PC-9 (cell line): ENCODE measurements at regions not wholly inside any gene's neighbourhood (a gene's known extent, or its start where the extent isn't known, plus 50 kb on each side); places are given as distances from the start of the nearest gene placed in this dataset.

Experiments
- BruUV-seq: library from RNA; stranded (reverse); fragments of 400-500 nt; replicated peaks from 2 replicates; lab custom pipeline; 2021; lab: Mats Ljungman, UMichigan
- CTCF ChIA-PET: fragments of 300-600 bp; sonication (Branson Sonifier 250); formaldehyde crosslinking; loops from one replicate; lab custom pipeline; 2022; ENCODE audit warnings: antibody characterized with exemption; lab: Charles Lee
- POLR2A ChIA-PET: fragments of 300-600 bp; sonication (Branson Sonifier 250); formaldehyde crosslinking; loops from one replicate; lab custom pipeline; 2022; ENCODE audit warnings: antibody characterized with exemption; ENCODE audit not compliant: unreplicated experiment; lab: Charles Lee
- DNase-seq, 2 experiments: peaks; one replicate each; pipeline versions ENCODE4 v3.0.0 to v3.0.0-alpha.2; 2015 to 2022; ENCODE audit warnings: mixed read lengths in 1 of 2
- H2AFZ ChIP-seq: fragments of 200-600 bp; sonication (generic); 2 replicates; pipeline ENCODE4 v1.8.1; 2017; ENCODE audit warnings: antibody characterized with exemption
- H3F3A ChIP-seq: fragments of 200-600 bp; sonication (generic); 2 replicates; pipeline ENCODE4 v1.8.1; 2017; ENCODE audit warnings: antibody characterized with exemption, mild to moderate bottlenecking, low read depth; ENCODE audit not compliant: insufficient read depth
- H3K27ac ChIP-seq: fragments of 200-600 bp; sonication (generic); 2 replicates; pipeline ENCODE4 v1.6.1; 2016; ENCODE audit warnings: mixed run types
- H3K27me3 ChIP-seq: fragments of 200-600 bp; sonication (generic); 2 replicates; pipeline ENCODE4 v1.6.1; 2016; ENCODE audit warnings: low read depth, mixed run types; ENCODE audit not compliant: insufficient read depth
- H3K36me3 ChIP-seq: fragments of 200-600 bp; sonication (generic); 2 replicates; pipeline ENCODE4 v1.6.1; 2016; ENCODE audit warnings: low read depth, mixed run types
- H3K4me1 ChIP-seq: fragments of 200-600 bp; sonication (generic); replicated peaks from 2 replicates; pipeline ENCODE4 v1.6.1; 2016; ENCODE audit warnings: mixed run types; ENCODE audit not compliant: insufficient read depth
- H3K4me2 ChIP-seq: fragments of 200-600 bp; sonication (generic); 2 replicates; pipeline ENCODE4 v1.6.1; 2017; ENCODE audit warnings: mixed run types
- H3K4me3 ChIP-seq: fragments of 200-600 bp; sonication (generic); 2 replicates; pipeline ENCODE4 v1.6.1; 2016; ENCODE audit warnings: mixed run types
- H3K79me2 ChIP-seq: fragments of 200-600 bp; sonication (generic); 2 replicates; pipeline ENCODE4 v1.6.1; 2017; ENCODE audit warnings: low read depth, mixed run types
- H3K9me2 ChIP-seq: fragments of 200-600 bp; sonication (generic); 2 replicates; pipeline ENCODE4 v1.8.1; 2017; ENCODE audit warnings: mild to moderate bottlenecking; ENCODE audit not compliant: insufficient read depth
- H3K9me3 ChIP-seq: fragments of 200-600 bp; sonication (generic); 2 replicates; pipeline ENCODE4 v1.8.1; 2016; ENCODE audit warnings: low read depth; ENCODE audit not compliant: insufficient read depth
- H4K20me1 ChIP-seq: fragments of 200-600 bp; sonication (generic); 2 replicates; pipeline ENCODE4 v1.8.1; 2017; ENCODE audit not compliant: insufficient read depth
- CTCF ChIP-seq: fragments of 200-600 bp; sonication (generic); conservative IDR thresholded peaks from 2 replicates; pipeline ENCODE4 v1.6.1; 2017; ENCODE audit warnings: mixed run types, antibody characterized with exemption, mild to moderate bottlenecking, moderate library complexity
- EZH2 ChIP-seq: fragments of 200-600 bp; sonication (generic); IDR thresholded peaks from 2 replicates; pipeline ENCODE4 v1.8.0; 2017; ENCODE audit warnings: antibody characterized with exemption, low read depth
- intact Hi-C: fragments of 100-400 bp; cut with micrococcal nuclease; formaldehyde crosslinking; loops from one replicate; pipeline ENCODE4 v1.10.0; 2022; ENCODE audit not compliant: unreplicated experiment

DNA sequence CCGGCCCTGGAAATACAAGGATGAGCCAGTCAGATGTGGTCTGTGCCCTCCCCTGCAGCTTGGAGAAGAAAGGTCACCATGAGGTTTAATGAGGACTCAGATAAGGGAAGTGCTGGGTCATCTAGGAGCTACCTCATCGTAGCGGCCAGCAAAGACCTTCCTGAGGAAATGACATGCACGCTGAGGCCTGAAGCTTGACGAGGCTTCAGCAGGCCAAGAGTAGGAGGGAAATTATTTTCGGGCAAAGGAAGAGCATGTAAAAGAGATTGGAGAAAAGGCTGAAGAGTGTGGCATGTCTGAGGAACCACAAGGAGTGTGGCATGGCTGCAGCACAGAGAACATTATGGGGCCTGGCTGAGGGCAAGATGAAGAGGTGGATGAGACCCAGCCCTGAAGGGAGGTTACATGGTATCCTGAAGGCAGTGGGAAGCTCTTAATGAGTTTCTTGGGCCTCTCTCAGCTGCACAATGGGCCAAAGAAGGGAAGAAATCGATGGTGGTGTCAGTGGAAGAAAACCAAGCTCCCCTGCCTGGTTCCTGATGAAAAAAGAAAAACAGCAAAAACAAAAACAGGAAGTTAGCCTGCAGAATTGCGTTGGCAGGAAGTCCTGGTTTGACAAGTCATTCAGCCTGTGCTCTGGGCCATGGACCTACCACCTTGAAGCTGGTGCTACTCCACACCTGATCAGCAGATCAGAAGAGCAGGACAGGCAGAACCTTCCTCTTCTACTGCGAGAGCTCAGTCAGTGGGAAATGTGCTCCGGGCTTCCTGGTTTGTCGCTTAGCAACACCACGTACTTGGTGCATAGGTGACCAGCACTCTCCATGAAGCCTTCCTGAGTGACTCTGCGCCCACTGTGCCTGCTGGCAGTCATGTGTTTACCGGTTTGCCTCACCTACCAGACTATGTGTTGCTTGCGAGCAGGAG, 134.5 kb upstream of the KLF3 start:
- H2AFZ ChIP-seq = peak overlapping the region; percentile 80
- no peaks in the 10 kb centered on the region for H3K79me2 ChIP-seq
- H3K9me3 ChIP-seq = no peaks in the 10 kb centered on the region
- peak; percentile 68 to 92 for DNase-seq
- peak overlapping the region; percentile 88 for H3K27ac ChIP-seq
- peak overlapping the region; percentile 63 for H3K4me2 ChIP-seq
- no peaks in the 10 kb centered on the region for H3K27me3 ChIP-seq
- no peak overlapping the region; the same call in 1 of the 2 replicates for H3K4me3 ChIP-seq
- no peaks in the 10 kb centered on the region for H3K36me3 ChIP-seq
- ChIA-PET CTCF (interaction anchor here (0.6 to 0.7 kb wide), 2 partner anchors 87 to 326 kb away, joined by 3 to 5 read pairs; no protein-coding TSS in a partner anchor), POLR2A (interaction anchor here (0.6 kb wide), 2 partner anchors 72 to 124 kb away, joined by 3 to 6 read pairs; no protein-coding TSS in a partner anchor)
- H3K4me1 ChIP-seq = peaks cover 26% of the 10 kb centered on the region
- H4K20me1 ChIP-seq = no peaks in the 10 kb centered on the region
- peaks cover 12% of the 10 kb centered on the region; the same call in 1 of the 2 replicates for H3F3A ChIP-seq
- no TSS peak for BruUV-seq
- intact Hi-C loops = no loop called here
- TF ChIP-seq EZH2 (no peak), CTCF (no peak)
- no peaks in the 10 kb centered on the region for H3K9me2 ChIP-seq

DNA sequence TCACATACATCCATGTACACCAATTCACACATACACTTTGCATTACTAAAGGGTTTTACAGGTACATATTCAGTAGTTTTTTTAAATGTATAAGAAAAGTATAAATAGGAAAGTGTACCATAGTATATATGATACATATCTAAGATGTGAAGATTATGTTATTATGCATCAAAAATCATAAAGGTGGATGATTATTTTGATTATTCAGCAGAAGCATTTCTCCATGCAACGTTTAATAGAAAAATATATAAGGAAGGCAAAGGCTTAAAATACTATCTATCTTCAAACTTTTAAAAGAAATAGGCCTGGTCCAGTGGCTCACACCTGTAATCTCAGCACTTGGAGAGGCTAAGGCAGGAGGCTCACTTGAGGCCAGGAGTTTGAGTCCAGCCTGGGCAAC, 133.5 kb upstream of the KLF3 start:
- intact Hi-C loops = no loop called here
- Histone ChIP-seq H3K4me3 (no peak overlapping the region), H3F3A (peaks cover 12% of the 10 kb centered on the region; the same call in 1 of the 2 replicates), H4K20me1 (no peaks in the 10 kb centered on the region), H3K4me1 (peaks cover 26% of the 10 kb centered on the region), H3K79me2 (no peaks in the 10 kb centered on the region), H3K4me2 (peak overlapping the region; percentile 63), H3K27me3 (no peaks in the 10 kb centered on the region), H2AFZ (0 out of 2 replicates have a peak overlapping the region, but pooled peaks have one; percentile 80), H3K27ac (peak overlapping the region; percentile 88), H3K9me3 (no peaks in the 10 kb centered on the region), H3K36me3 (no peaks in the 10 kb centered on the region), H3K9me2 (no peaks in the 10 kb centered on the region)
- ChIA-PET CTCF (no interaction called here), POLR2A (no interaction called here)
- no TSS peak for BruUV-seq
- TF ChIP-seq CTCF (no peak), EZH2 (no peak)
- no peak for DNase-seq

GRCh38 chr4:38531141-38531727, 132.8 kb upstream of the KLF3 start:
- intact Hi-C loops = no loop called here
- ChIA-PET CTCF (no interaction called here), POLR2A (interaction anchor here (0.6 kb wide), 1 partner anchor 44 kb away, joined by 4 read pairs; no protein-coding TSS in a partner anchor)
- peak overlapping the region; percentile 88; the same call in 1 of the 2 replicates for H3K27ac ChIP-seq
- H4K20me1 ChIP-seq = no peaks in the 10 kb centered on the region
- no peaks in the 10 kb centered on the region for H3K27me3 ChIP-seq
- no TSS peak for BruUV-seq
- no peak for DNase-seq
- H3K36me3 ChIP-seq = no peaks in the 10 kb centered on the region
- no peaks in the 10 kb centered on the region for H3K79me2 ChIP-seq
- H3K9me3 ChIP-seq = no peaks in the 10 kb centered on the region
- no peaks in the 10 kb centered on the region for H3K9me2 ChIP-seq
- H3K4me2 ChIP-seq = no peak overlapping the region
- H2AFZ ChIP-seq = no peak overlapping the region
- no peak overlapping the region for H3K4me3 ChIP-seq
- no peak for TF ChIP-seq CTCF
- no peak for TF ChIP-seq EZH2
- peaks cover 12% of the 10 kb centered on the region; the same call in 1 of the 2 replicates for H3F3A ChIP-seq
- peaks cover 26% of the 10 kb centered on the region for H3K4me1 ChIP-seq
